Mucosa of rectum (tissue), 2 donors: ENCODE measurements at regions not wholly inside any gene's neighbourhood (a gene's known extent, or its start where the extent isn't known, plus 50 kb on each side); places are given as distances from the start of the nearest gene placed in this dataset.

Experiments used
- H3K27ac ChIP-seq, 2 donors: one replicate each; pipeline ENCODE4 v1.7.0; 2013; ENCODE audit warnings: inconsistent platforms in 2 of 2, low read depth in 2 of 2, low read length in 2 of 2
- H3K27me3 ChIP-seq, 2 donors: one replicate each; pipeline ENCODE4 v1.7.0; 2013; ENCODE audit warnings: low read length in 2 of 2; ENCODE audit not compliant: control insufficient read depth in 2 of 2, insufficient read depth in 2 of 2
- H3K36me3 ChIP-seq, 2 donors: one replicate each; pipeline ENCODE4 v1.7.0; 2013; ENCODE audit warnings: low read length in 2 of 2; ENCODE audit not compliant: control insufficient read depth in 2 of 2, insufficient read depth in 2 of 2
- H3K4me1 ChIP-seq, 2 donors: one replicate each; pipeline ENCODE4 v1.7.0; 2013; ENCODE audit warnings: low read length in 2 of 2, mild to moderate bottlenecking in 1 of 2; ENCODE audit not compliant: control insufficient read depth in 2 of 2, insufficient read depth in 2 of 2
- H3K4me3 ChIP-seq, 2 donors: one replicate each; pipeline ENCODE4 v1.7.0; 2013; ENCODE audit warnings: low read length in 2 of 2
- H3K9ac ChIP-seq, 2 donors: one replicate each; pipeline ENCODE4 v1.7.0; 2013; ENCODE audit warnings: low read length in 2 of 2, low read depth in 1 of 2, mild to moderate bottlenecking in 1 of 2
- H3K9me3 ChIP-seq, 2 donors: one replicate each; pipeline ENCODE4 v1.7.0; 2013; ENCODE audit warnings: low read length in 2 of 2; ENCODE audit not compliant: control insufficient read depth in 2 of 2
- donor health status: healthy.
- donor health status: Normal muscosa, but diverticular disease.

DNA sequence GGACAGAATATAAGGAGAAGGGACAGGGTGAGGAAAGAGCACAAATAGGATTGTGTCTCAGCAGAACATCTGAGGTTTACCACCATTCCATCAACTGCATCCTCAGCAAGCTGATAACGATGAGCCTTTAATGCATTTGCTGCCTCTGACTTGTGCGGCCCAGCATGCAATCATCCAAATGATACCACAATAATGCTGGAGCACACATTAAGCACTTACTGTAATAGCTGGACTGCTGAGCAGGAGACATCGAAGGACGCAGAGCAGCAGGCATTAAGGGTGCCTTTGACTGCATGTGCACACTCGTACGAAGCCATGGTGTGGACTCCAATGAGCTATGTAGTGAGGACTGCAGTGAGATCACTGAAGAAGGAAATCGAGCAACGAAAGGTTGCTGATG lies 469.4 kb downstream of the FOXO1 start:
- no peaks in the 10 kb centered on the region for H3K4me1 ChIP-seq
- no peak overlapping the region for H3K27ac ChIP-seq
- no peaks in the 10 kb centered on the region for H3K36me3 ChIP-seq
- H3K4me3 ChIP-seq, result no peak overlapping the region
- no peaks in the 10 kb centered on the region for H3K27me3 ChIP-seq
- H3K9ac ChIP-seq, result no peak overlapping the region
- no peaks in the 10 kb centered on the region for H3K9me3 ChIP-seq

DNA sequence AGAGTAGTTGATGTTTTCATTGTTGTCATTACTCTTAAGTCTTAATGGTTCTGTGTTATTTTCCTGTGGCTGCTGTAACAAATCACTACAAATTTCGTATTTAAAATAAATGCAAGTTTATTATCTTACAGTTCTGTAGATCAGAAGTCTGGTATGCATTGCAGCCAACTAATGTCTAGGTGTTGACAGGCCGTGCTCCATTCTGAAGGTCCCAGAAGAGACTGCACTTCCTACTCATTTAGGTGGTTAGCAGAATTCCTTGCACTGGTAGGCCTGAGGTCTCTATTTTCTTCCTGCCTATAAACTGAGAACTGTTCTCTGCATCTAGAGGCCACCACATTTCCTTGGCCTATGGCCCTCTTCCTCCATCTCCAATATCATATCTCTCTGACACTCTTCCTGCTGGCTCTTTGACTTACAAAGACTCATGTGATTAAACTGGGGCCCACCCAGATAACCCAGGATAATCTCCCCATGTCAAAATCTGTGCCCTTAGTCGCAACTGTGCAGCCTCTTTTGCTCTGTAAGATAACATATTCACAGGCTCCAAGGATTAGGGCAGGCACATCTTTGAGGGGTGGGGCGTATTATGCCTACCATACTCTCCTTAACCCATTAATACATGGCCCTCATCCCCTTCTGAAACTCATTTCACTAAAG lies 468.4 kb downstream of the FOXO1 start:
- no peak overlapping the region for H3K4me3 ChIP-seq
- no peaks in the 10 kb centered on the region for H3K9me3 ChIP-seq
- no peaks in the 10 kb centered on the region for H3K36me3 ChIP-seq
- H3K27me3 ChIP-seq, result no peaks in the 10 kb centered on the region
- H3K4me1 ChIP-seq, result no peaks in the 10 kb centered on the region
- H3K9ac ChIP-seq, result no peak overlapping the region
- no peak overlapping the region for H3K27ac ChIP-seq

GRCh38 chr13:40200273-40200978 lies 466.0 kb downstream of the FOXO1 start:
- Histone ChIP-seq H3K27ac (no peak overlapping the region), H3K9me3 (no peaks in the 10 kb centered on the region), H3K36me3 (no peaks in the 10 kb centered on the region), H3K27me3 (no peaks in the 10 kb centered on the region), H3K9ac (no peak overlapping the region), H3K4me1 (no peaks in the 10 kb centered on the region), H3K4me3 (no peak overlapping the region)

- Histone ChIP-seq H3K4me3 (no peak overlapping the region), H3K27me3 (no peaks in the 10 kb centered on the region), H3K27ac (no peak overlapping the region), H3K9me3 (no peaks in the 10 kb centered on the region), H3K36me3 (no peaks in the 10 kb centered on the region), H3K4me1 (peaks cover 0 to 4% of the 10 kb centered on the region in 2 donors), H3K9ac (no peak overlapping the region)
These were observed 462.2 kb downstream of the FOXO1 start for GRCh38 chr13:40204246-40204645.

- Histone ChIP-seq H3K9me3 (no peaks in the 10 kb centered on the region), H3K27ac (peak overlapping the region in 1 of 2 donors; percentile 56), H3K27me3 (no peaks in the 10 kb centered on the region), H3K9ac (no peak overlapping the region), H3K4me1 (peaks cover 0 to 4% of the 10 kb centered on the region in 2 donors), H3K4me3 (no peak overlapping the region), H3K36me3 (no peaks in the 10 kb centered on the region)
These were observed 460.6 kb downstream of the FOXO1 start for GRCh38 chr13:40205771-40206240.

DNA sequence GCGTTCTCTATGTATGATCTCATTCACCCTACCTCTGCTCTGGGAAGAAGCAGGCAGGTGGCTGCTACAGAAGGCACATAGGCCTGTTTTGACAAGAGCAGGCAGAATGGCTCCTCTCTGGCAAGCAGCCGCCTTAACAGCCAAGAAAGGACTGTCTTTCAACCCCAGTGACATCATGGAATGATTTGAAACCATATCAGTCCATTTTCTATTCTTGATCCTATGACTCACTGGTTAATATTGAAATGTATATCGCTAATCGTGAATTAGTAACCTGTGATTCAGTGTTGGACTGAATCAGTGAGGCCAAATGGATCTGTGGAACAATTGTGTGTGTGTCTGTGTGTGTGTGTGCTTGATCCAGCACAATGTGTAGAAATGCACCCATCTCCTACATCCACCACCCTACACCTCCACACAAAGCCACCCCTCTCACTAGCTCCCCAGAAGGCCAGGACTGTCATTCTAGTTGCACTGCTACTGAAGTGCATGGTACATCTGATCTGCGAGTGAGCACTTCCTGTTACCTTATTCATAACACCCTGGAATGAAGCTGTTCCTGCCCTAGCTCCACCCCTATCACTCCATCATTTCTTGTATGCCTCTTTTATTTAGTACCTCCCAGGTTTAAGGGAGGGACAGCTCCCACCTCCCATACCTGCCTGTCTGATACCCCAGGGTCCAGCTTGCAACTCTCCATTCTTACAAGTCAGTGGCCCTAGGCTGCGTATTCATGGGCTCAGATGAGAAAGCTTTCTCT lies 460.0 kb downstream of the FOXO1 start:
- peaks cover 0 to 4% of the 10 kb centered on the region in 2 donors for H3K4me1 ChIP-seq
- H3K9ac ChIP-seq, result no peak overlapping the region
- no peaks in the 10 kb centered on the region for H3K36me3 ChIP-seq
- H3K27ac ChIP-seq, result peak overlapping the region; percentile 7 to 56
- no peaks in the 10 kb centered on the region for H3K9me3 ChIP-seq
- H3K4me3 ChIP-seq, result no peak overlapping the region
- H3K27me3 ChIP-seq, result no peaks in the 10 kb centered on the region

DNA sequence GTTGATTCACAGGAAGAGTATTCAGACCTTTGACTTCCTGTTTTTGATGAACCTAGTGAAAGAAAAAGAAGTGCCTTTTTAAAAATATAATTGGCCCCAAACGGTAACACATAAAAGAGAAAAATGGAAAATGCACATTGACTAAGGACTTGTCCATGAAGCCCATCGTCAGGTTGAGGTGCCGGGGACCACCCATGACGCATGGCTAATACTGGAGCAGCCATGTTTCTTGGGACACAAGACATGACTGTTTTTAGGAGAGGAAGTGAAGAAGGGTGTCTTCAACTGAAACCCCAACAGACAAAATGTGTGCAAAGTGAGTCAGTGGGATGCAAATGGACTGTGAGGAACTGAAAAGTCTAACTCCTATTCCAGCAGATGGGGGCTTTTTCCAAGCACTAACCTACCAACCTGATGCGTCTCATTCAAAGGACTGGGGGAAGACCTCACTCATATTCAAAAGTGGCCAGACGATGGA lies 459.4 kb downstream of the FOXO1 start:
- H3K4me3 ChIP-seq, result no peak overlapping the region
- H3K27me3 ChIP-seq, result no peaks in the 10 kb centered on the region
- H3K9ac ChIP-seq, result no peak overlapping the region
- H3K27ac ChIP-seq, result peak overlapping the region; percentile 7 to 56
- H3K36me3 ChIP-seq, result no peaks in the 10 kb centered on the region
- H3K4me1 ChIP-seq, result peaks cover 0 to 4% of the 10 kb centered on the region in 2 donors
- H3K9me3 ChIP-seq, result no peaks in the 10 kb centered on the region

DNA sequence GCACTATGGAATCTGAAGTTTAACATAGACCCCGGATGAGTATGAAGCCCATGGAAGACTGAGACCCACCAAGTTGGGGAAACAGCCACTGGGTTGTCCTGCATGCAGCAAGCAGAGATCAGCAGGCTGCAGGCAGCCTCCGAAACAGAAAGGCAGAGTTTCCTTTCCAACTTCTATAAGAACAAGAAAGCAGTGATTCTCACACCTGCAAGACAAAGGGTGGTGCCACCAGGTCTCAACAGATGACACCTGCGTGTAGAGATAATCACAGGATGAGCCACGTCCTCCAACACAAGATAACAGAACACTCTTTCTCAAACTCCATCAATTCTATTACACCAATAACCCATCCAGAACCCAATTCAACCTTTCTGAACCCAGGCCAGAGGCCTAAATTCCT lies 457.9 kb downstream of the FOXO1 start:
- Histone ChIP-seq H3K36me3 (no peaks in the 10 kb centered on the region), H3K4me3 (no peak overlapping the region), H3K9me3 (no peaks in the 10 kb centered on the region), H3K27me3 (no peaks in the 10 kb centered on the region), H3K4me1 (peaks cover 0 to 4% of the 10 kb centered on the region in 2 donors), H3K9ac (no peak overlapping the region), H3K27ac (no peak overlapping the region)

DNA sequence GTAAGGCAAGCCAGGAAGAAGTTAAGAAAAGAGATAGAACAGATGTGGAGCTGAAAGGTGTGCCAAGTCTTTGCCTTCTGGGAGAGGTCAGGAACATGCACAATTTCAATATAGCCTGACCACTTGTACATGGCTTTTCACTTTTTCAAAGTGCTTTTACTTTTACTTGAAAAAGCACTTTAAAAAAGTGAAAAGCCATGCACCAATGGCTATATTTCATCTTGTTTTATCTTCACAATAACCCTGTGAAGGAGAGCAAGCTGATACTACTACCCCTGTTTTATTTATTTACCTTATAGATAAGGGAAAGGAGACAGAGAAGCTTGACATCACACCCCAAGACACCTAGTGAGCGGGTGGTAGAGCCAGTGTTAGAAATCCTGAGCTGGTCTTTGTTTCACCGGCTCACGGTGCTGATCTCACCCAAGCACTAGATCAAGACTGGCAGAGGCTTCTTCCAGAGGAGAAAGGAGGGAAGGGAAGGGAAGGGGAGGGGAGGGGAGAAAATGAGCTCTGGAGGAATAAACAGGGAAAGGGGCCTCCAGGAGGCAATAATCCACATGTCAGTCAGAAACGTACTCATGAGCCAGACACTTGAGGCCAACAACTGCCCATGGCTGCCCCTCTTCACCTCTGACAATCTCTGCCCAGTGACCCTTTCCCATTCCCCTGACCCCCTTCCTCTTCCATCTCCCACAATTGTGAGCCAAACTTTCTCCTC lies 455.4 kb downstream of the FOXO1 start:
- Histone ChIP-seq H3K27me3 (no peaks in the 10 kb centered on the region), H3K9me3 (no peaks in the 10 kb centered on the region), H3K27ac (no peak overlapping the region), H3K36me3 (no peaks in the 10 kb centered on the region), H3K9ac (no peak overlapping the region), H3K4me3 (no peak overlapping the region), H3K4me1 (peaks cover 0 to 4% of the 10 kb centered on the region in 2 donors)
